ENCODE measurements at regions not wholly inside any gene's neighbourhood (a gene's known extent, or its start where the extent isn't known, plus 50 kb on each side); places are given as distances from the start of the nearest gene placed in this dataset.

DNA sequence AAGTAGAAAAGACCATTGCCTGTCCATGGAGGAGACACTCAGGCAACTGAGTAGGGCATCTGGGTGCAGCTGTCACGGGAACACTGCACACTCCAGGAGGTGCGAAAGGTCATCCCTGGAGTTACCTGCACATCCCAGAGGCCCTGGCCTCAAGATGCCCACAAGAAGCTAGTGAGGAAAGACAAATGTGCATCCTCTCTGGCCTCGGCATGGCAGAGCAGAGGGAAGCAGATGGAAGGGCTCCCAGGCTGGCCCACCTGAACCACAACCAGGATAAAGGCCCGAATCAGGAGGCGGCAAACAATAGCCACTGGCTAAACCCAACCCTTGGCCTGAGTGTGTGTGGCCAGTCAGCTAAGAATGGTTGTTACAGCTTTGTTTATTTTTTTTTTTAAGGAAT, 231.7 kb downstream of the SYK start:
- Histone ChIP-seq H3F3A (ENCODE audit: low read length, unreplicated experiment) (no peaks in the 10 kb centered on the region), H3K79me2 (ENCODE audit: low read length) (no peaks in the 10 kb centered on the region), H3K9ac (ENCODE audit: low read length) (no peak overlapping the region), H4K20me1 (ENCODE audit: low read length) (no peaks in the 10 kb centered on the region), H3K27me3 (ENCODE audit: low read length) (no peaks in the 10 kb centered on the region), H3K27ac (ENCODE audit: low read length) (no peak overlapping the region), H3K36me3 (ENCODE audit: low read depth, low read length) (no peaks in the 10 kb centered on the region), H3K4me3 (ENCODE audit: low read length) (no peak overlapping the region), H3K4me1 (ENCODE audit: insufficient read depth, low read length) (peaks cover 23% of the 10 kb centered on the region), H3K9me2 (replicated peaks; ENCODE audit: low read length) (no peaks in the 10 kb centered on the region), H2AFZ (ENCODE audit: low read length) (no peak overlapping the region), H3K9me3 (ENCODE audit: low read length) (no peaks in the 10 kb centered on the region), H3K4me2 (ENCODE audit: low read length) (no peak overlapping the region)
- no peak for TF ChIP-seq CTCF (conservative IDR thresholded peaks at IDR 0.05; ENCODE audit: low read depth, low read length)
- no peak for TF ChIP-seq EZH2phosphoT487 (IDR thresholded peaks at IDR 0.05; ENCODE audit: borderline replicate concordance, low read length)
- TF ChIP-seq EZH2 (IDR thresholded peaks at IDR 0.05; ENCODE audit: low read length, unreplicated experiment): no peak
- no peak for ATAC-seq
- BruUV-seq (replicated peaks): no TSS peak
- ChIA-PET CTCF (no interaction called here), POLR2A (ENCODE audit: unreplicated experiment) (no interaction called here)
- intact Hi-C loops (cut with micrococcal nuclease): no loop called here
- no peak for DNase-seq

GRCh38 chr9:91033797-91034196, 232.2 kb downstream of the SYK start:
- no peak for ATAC-seq
- TF ChIP-seq EZH2 (IDR thresholded peaks at IDR 0.05; ENCODE audit: low read length, unreplicated experiment): no peak
- TF ChIP-seq CTCF (conservative IDR thresholded peaks at IDR 0.05; ENCODE audit: low read depth, low read length): peak; percentile 47; the same call in 1 of the 2 replicates
- TF ChIP-seq EZH2phosphoT487 (IDR thresholded peaks at IDR 0.05; ENCODE audit: borderline replicate concordance, low read length): no peak
- intact Hi-C loops (cut with micrococcal nuclease): no loop called here
- H3K9me2 ChIP-seq (replicated peaks; ENCODE audit: low read length): no peaks in the 10 kb centered on the region
- no peak overlapping the region for H3K27ac ChIP-seq (ENCODE audit: low read length)
- DNase-seq: peak; percentile 15
- no peak overlapping the region for H3K4me3 ChIP-seq (ENCODE audit: low read length)
- H3K4me2 ChIP-seq (ENCODE audit: low read length): no peak overlapping the region
- H3K36me3 ChIP-seq (ENCODE audit: low read depth, low read length): no peaks in the 10 kb centered on the region
- no peak overlapping the region for H2AFZ ChIP-seq (ENCODE audit: low read length)
- ChIA-PET POLR2A (ENCODE audit: unreplicated experiment) (no interaction called here), CTCF (no interaction called here)
- H3K9me3 ChIP-seq (ENCODE audit: low read length): no peaks in the 10 kb centered on the region
- H3F3A ChIP-seq (ENCODE audit: low read length, unreplicated experiment): no peaks in the 10 kb centered on the region
- BruUV-seq (replicated peaks): no TSS peak
- H3K79me2 ChIP-seq (ENCODE audit: low read length): no peaks in the 10 kb centered on the region
- H3K9ac ChIP-seq (ENCODE audit: low read length): no peak overlapping the region
- H4K20me1 ChIP-seq (ENCODE audit: low read length): no peaks in the 10 kb centered on the region
- H3K4me1 ChIP-seq (ENCODE audit: insufficient read depth, low read length): peaks cover 27% of the 10 kb centered on the region
- no peaks in the 10 kb centered on the region for H3K27me3 ChIP-seq (ENCODE audit: low read length)

- POLR2A ChIA-PET (ENCODE audit: unreplicated experiment): interaction anchor here (0.6 kb wide), 2 partner anchors 119 kb away, joined by 4 read pairs; no protein-coding TSS in a partner anchor
- no peaks in the 10 kb centered on the region for H3F3A ChIP-seq (ENCODE audit: low read length, unreplicated experiment)
- DNase-seq (peak; percentile 49), ATAC-seq (no peak)
- no peak for TF ChIP-seq EZH2phosphoT487 (IDR thresholded peaks at IDR 0.05; ENCODE audit: borderline replicate concordance, low read length)
- TF ChIP-seq CTCF (conservative IDR thresholded peaks at IDR 0.05; ENCODE audit: low read depth, low read length): no peak
- no peak for TF ChIP-seq EZH2 (IDR thresholded peaks at IDR 0.05; ENCODE audit: low read length, unreplicated experiment)
- H2AFZ ChIP-seq (ENCODE audit: low read length): no peak overlapping the region
- H3K27me3 ChIP-seq (ENCODE audit: low read length): no peaks in the 10 kb centered on the region
- peaks cover 27% of the 10 kb centered on the region for H3K4me1 ChIP-seq (ENCODE audit: insufficient read depth, low read length)
- H3K36me3 ChIP-seq (ENCODE audit: low read depth, low read length): no peaks in the 10 kb centered on the region
- H3K9ac ChIP-seq (ENCODE audit: low read length): no peak overlapping the region
- no TSS peak for BruUV-seq (replicated peaks)
- no peaks in the 10 kb centered on the region for H3K79me2 ChIP-seq (ENCODE audit: low read length)
- intact Hi-C loops (cut with micrococcal nuclease): no loop called here
- no peak overlapping the region for H3K27ac ChIP-seq (ENCODE audit: low read length)
- H4K20me1 ChIP-seq (ENCODE audit: low read length): no peaks in the 10 kb centered on the region
- H3K4me2 ChIP-seq (ENCODE audit: low read length): no peak overlapping the region
- no peaks in the 10 kb centered on the region for H3K9me2 ChIP-seq (replicated peaks; ENCODE audit: low read length)
- CTCF ChIA-PET: interaction anchor here (0.7 to 1.1 kb wide), 2 partner anchors 50 to 692 kb away, joined by 3 to 7 read pairs; no protein-coding TSS in a partner anchor
- no peak overlapping the region for H3K4me3 ChIP-seq (ENCODE audit: low read length)
- no peaks in the 10 kb centered on the region for H3K9me3 ChIP-seq (ENCODE audit: low read length)
These were observed 232.9 kb downstream of the SYK start for GRCh38 chr9:91034521-91034920.

Data from PC-3 (cell line).